Fibroblast of mammary gland (primary cell): ENCODE measurements at regions not wholly inside any gene's neighbourhood (a gene's known extent, or its start where the extent isn't known, plus 50 kb on each side); places are given as distances from the start of the nearest gene placed in this dataset.

Experiments used
- DNase-seq: peaks from one replicate; pipeline ENCODE4 v3.0.0-alpha.2; 2010; ENCODE audit warnings: low read depth
- H3K4me3 ChIP-seq: 2 replicates; pipeline ENCODE4 v1.5.1; 2011; ENCODE audit warnings: low read depth, mild to moderate bottlenecking, low read length, moderate library complexity; ENCODE audit not compliant: control insufficient read depth
- TF ChIP-seq, protein P1 (sequence below): conservative IDR thresholded peaks from 2 replicates; pipeline ENCODE4 v1.5.1; 2011; ENCODE audit warnings: low read depth, low read length, inconsistent platforms; ENCODE audit not compliant: control insufficient read depth, insufficient read depth

DNA sequence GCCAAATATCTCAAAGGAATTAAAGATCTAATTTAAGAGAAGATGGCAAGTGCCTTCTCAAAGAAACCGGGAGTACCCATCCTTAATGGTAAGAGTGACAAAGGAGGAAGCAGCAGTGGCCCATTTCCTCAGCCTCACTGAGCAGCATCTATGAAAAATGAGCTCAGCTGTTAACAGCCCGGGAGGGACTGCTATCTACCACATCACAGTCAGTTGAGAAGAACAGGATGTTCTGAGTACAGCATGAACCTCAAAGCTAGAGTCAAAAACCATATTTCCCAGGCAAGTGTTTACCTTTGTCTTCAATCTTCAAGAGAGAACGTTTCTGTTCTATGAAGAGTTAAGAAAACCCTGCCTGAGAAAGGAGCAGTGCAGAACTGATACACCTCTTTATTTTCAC, 115.0 kb downstream of the BTG1 start:
- DNase-seq = peak; percentile 87

DNA sequence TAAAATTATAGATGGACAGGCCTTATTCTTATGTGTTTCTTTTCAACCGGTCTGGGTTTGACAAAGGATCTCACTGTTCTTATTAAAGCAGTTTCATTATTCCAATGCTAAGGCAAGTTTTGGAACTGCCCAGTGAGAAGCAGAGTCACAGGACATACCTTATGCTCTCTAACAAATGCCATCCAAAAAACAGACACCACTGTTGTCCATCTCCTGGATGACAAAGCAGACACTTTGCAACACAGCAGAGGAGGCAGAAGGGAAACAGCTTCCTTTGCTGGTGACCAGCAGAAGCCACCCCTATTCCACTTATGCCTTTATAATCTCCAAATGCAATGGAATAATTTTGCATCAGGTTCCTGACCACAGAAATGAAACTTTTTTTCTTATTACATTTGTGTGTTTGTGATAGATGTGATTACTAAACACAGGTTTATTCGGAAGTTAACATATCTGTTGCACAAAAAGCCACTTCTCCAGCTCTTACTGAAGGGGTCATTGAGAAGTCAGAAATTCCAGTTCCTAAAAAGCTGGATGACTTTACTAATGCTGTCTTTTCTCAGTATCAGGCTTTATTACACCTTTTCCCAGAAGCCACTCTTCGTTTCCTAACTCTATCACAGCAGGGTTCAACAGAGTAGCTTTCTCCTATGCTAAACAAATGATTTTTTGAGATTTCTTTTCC, 115.6 kb downstream of the BTG1 start:
- TF ChIP-seq, protein P1, sequence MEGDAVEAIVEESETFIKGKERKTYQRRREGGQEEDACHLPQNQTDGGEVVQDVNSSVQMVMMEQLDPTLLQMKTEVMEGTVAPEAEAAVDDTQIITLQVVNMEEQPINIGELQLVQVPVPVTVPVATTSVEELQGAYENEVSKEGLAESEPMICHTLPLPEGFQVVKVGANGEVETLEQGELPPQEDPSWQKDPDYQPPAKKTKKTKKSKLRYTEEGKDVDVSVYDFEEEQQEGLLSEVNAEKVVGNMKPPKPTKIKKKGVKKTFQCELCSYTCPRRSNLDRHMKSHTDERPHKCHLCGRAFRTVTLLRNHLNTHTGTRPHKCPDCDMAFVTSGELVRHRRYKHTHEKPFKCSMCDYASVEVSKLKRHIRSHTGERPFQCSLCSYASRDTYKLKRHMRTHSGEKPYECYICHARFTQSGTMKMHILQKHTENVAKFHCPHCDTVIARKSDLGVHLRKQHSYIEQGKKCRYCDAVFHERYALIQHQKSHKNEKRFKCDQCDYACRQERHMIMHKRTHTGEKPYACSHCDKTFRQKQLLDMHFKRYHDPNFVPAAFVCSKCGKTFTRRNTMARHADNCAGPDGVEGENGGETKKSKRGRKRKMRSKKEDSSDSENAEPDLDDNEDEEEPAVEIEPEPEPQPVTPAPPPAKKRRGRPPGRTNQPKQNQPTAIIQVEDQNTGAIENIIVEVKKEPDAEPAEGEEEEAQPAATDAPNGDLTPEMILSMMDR = no peak
- no peak overlapping the region for H3K4me3 ChIP-seq

More for the DNA sequence above, 115.0 kb downstream of the BTG1 start:
- no peak overlapping the region for H3K4me3 ChIP-seq
- TF ChIP-seq, protein P1 = no peak

DNA sequence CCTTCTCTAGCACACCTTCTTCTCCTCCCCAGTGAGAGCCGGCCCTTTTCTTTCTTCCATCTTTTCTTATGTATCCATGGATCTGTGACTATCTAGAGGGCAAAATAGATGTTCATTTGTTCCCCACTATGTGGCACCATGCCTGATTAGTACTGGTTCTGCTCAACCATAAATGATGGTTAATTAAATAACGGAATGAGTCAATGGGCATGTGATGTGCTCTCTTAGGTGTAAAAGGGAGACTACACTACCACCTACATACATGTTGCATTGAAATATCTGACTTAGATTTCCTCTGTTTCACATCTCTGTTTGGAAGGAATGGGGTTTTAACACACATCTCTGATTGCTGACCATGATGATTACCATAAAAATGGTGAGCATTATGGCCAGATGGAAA, 116.5 kb downstream of the BTG1 start:
- no peak for DNase-seq
- TF ChIP-seq, protein P1 = no peak
- H3K4me3 ChIP-seq = no peak overlapping the region

More for the DNA sequence above, 115.6 kb downstream of the BTG1 start:
- no peak for DNase-seq

DNA sequence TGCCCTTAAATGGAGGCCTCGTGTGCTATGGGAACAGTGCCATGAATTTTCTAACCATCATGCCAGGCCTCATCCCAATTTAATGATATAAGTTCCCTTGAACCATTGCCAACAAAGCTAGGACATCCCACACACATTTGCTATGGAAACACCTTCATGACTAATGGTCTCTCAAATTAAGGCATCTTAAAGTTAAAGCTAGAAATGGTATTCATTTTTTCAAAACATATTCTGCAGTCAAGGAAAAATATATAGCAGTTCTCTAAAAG, 117.3 kb downstream of the BTG1 start:
- DNase-seq = peak; percentile 81
- H3K4me3 ChIP-seq = no peak overlapping the region
- TF ChIP-seq, protein P1 = no peak

DNA sequence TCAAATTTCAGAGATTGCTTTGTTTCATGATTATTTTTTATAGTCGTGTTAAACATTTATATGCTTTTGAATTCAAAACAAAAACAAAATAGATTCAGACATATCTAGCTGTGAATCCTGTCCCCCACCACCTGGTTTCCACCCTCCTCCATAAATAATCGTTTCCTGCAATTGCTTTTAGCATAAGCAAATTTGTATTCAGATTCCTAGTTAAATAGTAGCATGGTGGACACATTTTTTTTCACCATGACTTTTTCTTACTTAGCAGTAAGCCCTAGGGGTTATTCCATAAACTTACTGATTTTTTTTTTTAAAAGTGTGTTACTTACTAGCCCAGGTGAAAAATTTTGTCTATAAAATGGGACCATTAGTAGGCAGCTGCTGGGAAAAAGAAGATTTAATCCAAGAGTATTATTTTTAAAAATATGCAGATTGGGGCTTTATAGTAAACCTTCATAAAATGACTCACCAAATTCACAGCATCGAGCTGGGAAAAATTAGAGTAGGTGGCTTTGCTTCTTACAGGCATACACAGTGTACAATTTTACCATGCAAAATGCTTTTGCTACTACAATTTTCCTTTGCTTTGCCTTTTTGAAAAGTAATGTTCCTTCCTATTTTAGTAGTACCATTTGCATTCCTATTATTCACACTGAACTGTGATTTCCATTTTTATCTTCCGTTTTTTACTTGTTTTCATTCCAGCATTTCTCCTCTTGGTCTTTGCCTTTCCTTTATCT, 117.8 kb downstream of the BTG1 start:
- TF ChIP-seq, protein P1 = no peak
- H3K4me3 ChIP-seq = no peak overlapping the region
- no peak for DNase-seq

DNA sequence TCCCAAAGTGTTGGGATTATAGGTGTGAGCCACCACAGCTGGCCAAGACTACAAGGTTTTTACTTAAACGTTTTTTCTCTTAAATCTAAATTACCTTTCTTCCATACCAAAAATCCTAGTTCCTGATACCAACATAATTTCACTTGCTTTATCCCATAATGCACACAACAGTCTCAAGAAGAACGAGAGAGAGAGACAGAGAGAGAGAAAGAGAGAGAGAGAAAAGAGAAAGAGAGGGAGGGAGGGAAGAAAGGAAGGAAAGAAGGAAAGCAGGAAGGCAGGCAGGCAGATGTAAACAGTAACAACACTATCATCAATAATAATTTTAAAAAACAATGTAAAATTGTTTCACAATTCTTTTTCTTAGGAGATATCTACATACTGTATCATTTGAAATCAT, 118.4 kb downstream of the BTG1 start:
- TF ChIP-seq, protein P1 = no peak
- no peak overlapping the region for H3K4me3 ChIP-seq
- DNase-seq = no peak
